ENCODE measurements at regions not wholly inside any gene's neighbourhood (a gene's known extent, or its start where the extent isn't known, plus 50 kb on each side); places are given as distances from the start of the nearest gene placed in this dataset.

DNA sequence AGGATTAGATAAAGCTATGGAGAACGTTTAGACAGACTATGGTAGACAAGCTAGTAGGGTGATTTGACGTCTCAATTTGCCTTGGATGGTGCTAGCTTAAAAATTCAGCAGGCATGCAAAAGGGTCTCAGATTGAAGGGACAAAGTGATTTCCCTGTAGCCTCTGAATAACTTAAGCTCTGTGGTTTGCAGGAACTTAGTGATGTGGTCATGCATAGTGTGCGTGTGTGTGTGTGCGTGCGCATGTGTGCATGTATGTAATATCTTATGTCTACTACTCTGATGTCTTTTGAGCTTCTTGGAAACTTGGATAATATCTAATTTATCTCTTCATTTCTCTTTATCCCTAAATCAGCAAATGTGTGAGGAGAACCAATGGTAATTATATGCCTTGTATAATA, 183.6 kb upstream of the TNC start (continued):
- TF ChIP-seq, protein P1, sequence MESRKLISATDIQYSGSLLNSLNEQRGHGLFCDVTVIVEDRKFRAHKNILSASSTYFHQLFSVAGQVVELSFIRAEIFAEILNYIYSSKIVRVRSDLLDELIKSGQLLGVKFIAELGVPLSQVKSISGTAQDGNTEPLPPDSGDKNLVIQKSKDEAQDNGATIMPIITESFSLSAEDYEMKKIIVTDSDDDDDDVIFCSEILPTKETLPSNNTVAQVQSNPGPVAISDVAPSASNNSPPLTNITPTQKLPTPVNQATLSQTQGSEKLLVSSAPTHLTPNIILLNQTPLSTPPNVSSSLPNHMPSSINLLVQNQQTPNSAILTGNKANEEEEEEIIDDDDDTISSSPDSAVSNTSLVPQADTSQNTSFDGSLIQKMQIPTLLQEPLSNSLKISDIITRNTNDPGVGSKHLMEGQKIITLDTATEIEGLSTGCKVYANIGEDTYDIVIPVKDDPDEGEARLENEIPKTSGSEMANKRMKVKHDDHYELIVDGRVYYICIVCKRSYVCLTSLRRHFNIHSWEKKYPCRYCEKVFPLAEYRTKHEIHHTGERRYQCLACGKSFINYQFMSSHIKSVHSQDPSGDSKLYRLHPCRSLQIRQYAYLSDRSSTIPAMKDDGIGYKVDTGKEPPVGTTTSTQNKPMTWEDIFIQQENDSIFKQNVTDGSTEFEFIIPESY (IDR thresholded peaks at IDR 0.05; ENCODE audit: borderline replicate concordance, low read depth): no peak
- TF ChIP-seq RFX5 (IDR thresholded peaks at IDR 0.05; ENCODE audit: low read length) (no peak), SMC3 (IDR thresholded peaks at IDR 0.05; ENCODE audit: low read depth, low read length) (no peak), MXI1 (IDR thresholded peaks at IDR 0.05; ENCODE audit: low read depth, low read length) (no peak)

DNA sequence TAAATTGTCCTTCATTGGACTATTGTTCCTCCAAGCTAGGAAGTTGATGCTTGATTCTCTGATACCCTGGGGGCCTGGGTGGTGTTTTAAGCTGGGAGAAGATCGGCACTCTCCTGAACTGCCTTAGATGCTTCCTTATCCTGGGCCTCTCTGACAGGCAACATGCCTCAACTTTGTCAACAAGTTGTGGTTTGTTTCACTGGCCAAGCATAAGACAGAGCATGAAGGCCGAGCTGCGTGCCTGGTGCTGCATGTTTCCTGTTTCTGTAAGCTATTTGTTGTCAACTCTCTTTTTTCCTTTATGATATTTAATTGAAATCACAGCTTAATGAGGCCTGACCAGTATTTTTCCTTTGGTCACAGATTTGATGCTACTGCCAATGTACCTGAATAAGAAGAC, 187.6 kb upstream of the TNC start:
- 81% methylated on average over 3 of the region's 3 CpGs for WGBS (ENCODE audit: low lambda C conversion rate)
- Histone ChIP-seq H4K20me1 (ENCODE audit: insufficient read depth) (no peaks in the 10 kb centered on the region), H3K9me2 (no peaks in the 10 kb centered on the region), H3K36me3 (replicated peaks in 1 of 2; ENCODE audit: control insufficient read depth in 1 of 2, insufficient read depth in 2 of 2, low read length in 1 of 2) (no peaks in the 10 kb centered on the region), H3K27ac (ENCODE audit: low read depth in 2 of 2, low read length in 1 of 2) (no peak overlapping the region), H3K9ac (no peak overlapping the region), H3K4me3 (ENCODE audit: low read depth in 2 of 2, low read length in 1 of 2) (no peak overlapping the region), H3K27me3 (ENCODE audit: insufficient read depth) (no peaks in the 10 kb centered on the region), H3F3A (replicated peaks; ENCODE audit: insufficient read depth) (no peaks in the 10 kb centered on the region), H3K9me3 (no peaks in the 10 kb centered on the region; the same call in 1 of the 2 replicates), H3K79me2 (ENCODE audit: insufficient read depth) (no peaks in the 10 kb centered on the region), H3K4me2 (no peak overlapping the region), H3K4me1 (ENCODE audit: control insufficient read depth in 1 of 2, insufficient read depth in 2 of 2, low read depth in 1 of 2, low read length in 1 of 2) (no peaks in the 10 kb centered on the region), H2AFZ (ENCODE audit: low read depth) (peak overlapping the region; percentile 34; the same call in 1 of the 2 replicates)
- TF ChIP-seq RXRA (IDR thresholded peaks at IDR 0.05; ENCODE audit: borderline replicate concordance, low read depth) (no peak), TAF1 (IDR thresholded peaks at IDR 0.05; ENCODE audit: borderline replicate concordance, low read depth, low read length) (no peak), RFX5 (IDR thresholded peaks at IDR 0.05; ENCODE audit: low read length) (no peak), SMC3 (IDR thresholded peaks at IDR 0.05; ENCODE audit: low read depth, low read length) (no peak), CHD2 (IDR thresholded peaks at IDR 0.05; ENCODE audit: low read length, partially characterized antibody) (no peak), POLR2AphosphoS5 (IDR thresholded peaks at IDR 0.05; ENCODE audit: low read depth, low read length) (no peak), NRF1 (IDR thresholded peaks at IDR 0.05; ENCODE audit: low read depth, low read length) (no peak), RCOR1 (IDR thresholded peaks at IDR 0.05; ENCODE audit: low read length) (no peak), NFIC (IDR thresholded peaks at IDR 0.05; ENCODE audit: borderline replicate concordance) (no peak), MXI1 (IDR thresholded peaks at IDR 0.05; ENCODE audit: low read depth, low read length) (no peak)
- TF ChIP-seq, protein P2, sequence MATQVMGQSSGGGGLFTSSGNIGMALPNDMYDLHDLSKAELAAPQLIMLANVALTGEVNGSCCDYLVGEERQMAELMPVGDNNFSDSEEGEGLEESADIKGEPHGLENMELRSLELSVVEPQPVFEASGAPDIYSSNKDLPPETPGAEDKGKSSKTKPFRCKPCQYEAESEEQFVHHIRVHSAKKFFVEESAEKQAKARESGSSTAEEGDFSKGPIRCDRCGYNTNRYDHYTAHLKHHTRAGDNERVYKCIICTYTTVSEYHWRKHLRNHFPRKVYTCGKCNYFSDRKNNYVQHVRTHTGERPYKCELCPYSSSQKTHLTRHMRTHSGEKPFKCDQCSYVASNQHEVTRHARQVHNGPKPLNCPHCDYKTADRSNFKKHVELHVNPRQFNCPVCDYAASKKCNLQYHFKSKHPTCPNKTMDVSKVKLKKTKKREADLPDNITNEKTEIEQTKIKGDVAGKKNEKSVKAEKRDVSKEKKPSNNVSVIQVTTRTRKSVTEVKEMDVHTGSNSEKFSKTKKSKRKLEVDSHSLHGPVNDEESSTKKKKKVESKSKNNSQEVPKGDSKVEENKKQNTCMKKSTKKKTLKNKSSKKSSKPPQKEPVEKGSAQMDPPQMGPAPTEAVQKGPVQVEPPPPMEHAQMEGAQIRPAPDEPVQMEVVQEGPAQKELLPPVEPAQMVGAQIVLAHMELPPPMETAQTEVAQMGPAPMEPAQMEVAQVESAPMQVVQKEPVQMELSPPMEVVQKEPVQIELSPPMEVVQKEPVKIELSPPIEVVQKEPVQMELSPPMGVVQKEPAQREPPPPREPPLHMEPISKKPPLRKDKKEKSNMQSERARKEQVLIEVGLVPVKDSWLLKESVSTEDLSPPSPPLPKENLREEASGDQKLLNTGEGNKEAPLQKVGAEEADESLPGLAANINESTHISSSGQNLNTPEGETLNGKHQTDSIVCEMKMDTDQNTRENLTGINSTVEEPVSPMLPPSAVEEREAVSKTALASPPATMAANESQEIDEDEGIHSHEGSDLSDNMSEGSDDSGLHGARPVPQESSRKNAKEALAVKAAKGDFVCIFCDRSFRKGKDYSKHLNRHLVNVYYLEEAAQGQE (IDR thresholded peaks at IDR 0.05; ENCODE audit: low read depth, low read length): no peak
- POLR2A ChIA-PET: interaction anchor here (0.6 kb wide), 1 partner anchor 38 kb away, joined by 3 read pairs; no protein-coding TSS in a partner anchor
- DNase-seq: no peak
- CTCF ChIA-PET: interaction anchor here (0.7 kb wide), 1 partner anchor 21 kb away, joined by 3 read pairs; no protein-coding TSS in a partner anchor

Measured in SK-N-SH (cell line).